Endothelial cell of umbilical vein (primary cell): ENCODE measurements at regions not wholly inside any gene's neighbourhood (a gene's known extent, or its start where the extent isn't known, plus 50 kb on each side); places are given as distances from the start of the nearest gene placed in this dataset.

Source experiments
- BruUV-seq: library from RNA; stranded (reverse); fragments of 400-500 nt; replicated peaks from 2 replicates; lab custom pipeline; 2021; lab: Mats Ljungman, UMichigan
- CTCF ChIA-PET: fragments of 300-600, 350-600 bp; sonication (Branson Sonifier 250); formaldehyde crosslinking; loops from one replicate; lab custom pipeline; 2021; ENCODE audit warnings: antibody characterized with exemption, inconsistent platforms; lab: Charles Lee
- POLR2A ChIA-PET: fragments of 300-600, 350-600 bp; sonication (Branson Sonifier 250); formaldehyde crosslinking; loops from one replicate; lab custom pipeline; 2021; ENCODE audit warnings: antibody characterized with exemption, inconsistent platforms; lab: Charles Lee
- DNase-seq: peaks from one replicate; pipeline ENCODE4 v3.0.0-alpha.2; 2011; ENCODE audit warnings: low read depth, low spot score
- FAIRE-seq: peaks from 2 replicates; lab custom pipeline; 2011; peaks lifted over from hg19 to GRCh38; lab: Jason Lieb, UNC
- H2AFZ ChIP-seq: 2 replicates; pipeline ENCODE4 v1.6.0; 2012; ENCODE audit warnings: low read depth, low read length, control low read depth, inconsistent platforms
- H3K27ac ChIP-seq: 2 replicates; pipeline ENCODE4 v1.5.1; 2011; ENCODE audit warnings: low read depth, mild to moderate bottlenecking, control low read depth, low read length, moderate library complexity; ENCODE audit not compliant: insufficient read depth
- H3K27me3 ChIP-seq, 2 experiments: 2 replicates each; pipeline versions ENCODE4 v1.6.0 to v1.6.1; 2011; ENCODE audit warnings: low read length in 2 of 2, mixed read lengths in 1 of 2; ENCODE audit not compliant: control insufficient read depth in 2 of 2, insufficient read depth in 2 of 2
- H3K36me3 ChIP-seq, 2 experiments: 2 replicates in 1 of 2; 3 replicates in 1 of 2; pipeline ENCODE4 v1.5.1; 2011; ENCODE audit warnings: low read length in 2 of 2, mild to moderate bottlenecking in 1 of 2, moderate library complexity in 1 of 2; ENCODE audit not compliant: control insufficient read depth in 2 of 2, insufficient read depth in 2 of 2; ENCODE audit errors: extremely low read depth in 1 of 2
- H3K4me1 ChIP-seq: 3 replicates; pipeline ENCODE4 v1.5.1; 2011; ENCODE audit warnings: mild to moderate bottlenecking, low read length; ENCODE audit not compliant: control insufficient read depth, insufficient read depth; ENCODE audit errors: extremely low read depth
- H3K4me2 ChIP-seq: 2 replicates; pipeline ENCODE4 v1.6.1; 2011; ENCODE audit warnings: low read length, control low read depth, mixed read lengths; ENCODE audit not compliant: insufficient read depth
- H3K4me3 ChIP-seq, 3 experiments: fragments of 200-600 bp in 1 of 3; sonication (generic), shearing (Covaris generic) in 1 of 3; replicated peaks in 1 of 3; 2 replicates each; pipeline ENCODE4 v1.5.1; 2011 to 2016; ENCODE audit warnings: control low read depth in 3 of 3, low read length in 3 of 3, mild to moderate bottlenecking in 2 of 3, inconsistent platforms in 1 of 3, low read depth in 1 of 3, moderate library complexity in 1 of 3; ENCODE audit not compliant: insufficient read depth in 1 of 3
- H3K79me2 ChIP-seq: 2 replicates; pipeline ENCODE4 v1.6.0; 2012; ENCODE audit warnings: low read length, inconsistent platforms; ENCODE audit not compliant: control insufficient read depth, insufficient read depth
- H3K9ac ChIP-seq: replicated peaks from 2 replicates; pipeline ENCODE3; 2011; ENCODE audit warnings: low read length, control low read depth; ENCODE audit not compliant: insufficient read depth; ENCODE audit errors: extremely low read depth
- H3K9me1 ChIP-seq: replicated peaks from 3 replicates; pipeline ENCODE4 v1.6.0; 2011; ENCODE audit warnings: mild to moderate bottlenecking, low read length; ENCODE audit not compliant: control insufficient read depth, insufficient read depth; ENCODE audit errors: extremely low read depth
- H3K9me3 ChIP-seq: replicated peaks from 2 replicates; pipeline ENCODE4 v1.5.1; 2012; ENCODE audit warnings: low read length, inconsistent platforms; ENCODE audit not compliant: control insufficient read depth, insufficient read depth
- H4K20me1 ChIP-seq: replicated peaks from 2 replicates; pipeline ENCODE3; 2011; ENCODE audit warnings: mild to moderate bottlenecking, low read length; ENCODE audit not compliant: control insufficient read depth, insufficient read depth; ENCODE audit errors: extremely low read depth
- CTCF ChIP-seq, 2 donors: IDR thresholded peaks; 1 replicate in 1 of 2; 2 replicates in 1 of 2; pipeline ENCODE4 v1.5.1; 2011; ENCODE audit warnings: low read length in 2 of 2, mild to moderate bottlenecking in 2 of 2, moderate library complexity in 2 of 2, control low read depth in 1 of 2, inconsistent platforms in 1 of 2, low read depth in 1 of 2; ENCODE audit not compliant: insufficient read depth in 1 of 2; ENCODE audit errors: extremely low read depth in 1 of 2
- EZH2 ChIP-seq: IDR thresholded peaks from 2 replicates; pipeline ENCODE4 v1.6.1; 2012; ENCODE audit warnings: borderline replicate concordance, low read depth, mild to moderate bottlenecking, moderate library complexity, low read length, inconsistent platforms; ENCODE audit not compliant: severe bottlenecking
- FOS ChIP-seq: IDR thresholded peaks from 2 replicates; pipeline ENCODE4 v1.6.1; 2011; ENCODE audit warnings: mild to moderate bottlenecking, low read length, moderate library complexity, borderline replicate concordance; ENCODE audit not compliant: insufficient read depth
- GATA2 ChIP-seq: IDR thresholded peaks from 2 replicates; pipeline ENCODE4 v1.7.0; 2011; ENCODE audit warnings: low read depth, mild to moderate bottlenecking, moderate library complexity, mixed read lengths, low read length; ENCODE audit not compliant: insufficient read length, insufficient read depth
- JUN ChIP-seq: IDR thresholded peaks from 2 replicates; pipeline ENCODE4 v1.6.1; 2011; ENCODE audit warnings: borderline replicate concordance, low read depth; ENCODE audit not compliant: insufficient read length, insufficient read depth
- MYC ChIP-seq: IDR thresholded peaks from one replicate; pipeline ENCODE4 v1.6.1; 2011; ENCODE audit warnings: mild to moderate bottlenecking, low read depth, low read length
- POLR2A ChIP-seq: IDR thresholded peaks from 2 replicates; pipeline ENCODE4 v1.6.1; 2012; ENCODE audit warnings: low read depth, mild to moderate bottlenecking, control low read depth, low read length
- POLR2AphosphoS5 ChIP-seq: IDR thresholded peaks from 2 replicates; pipeline ENCODE4 v1.6.1; 2012; ENCODE audit warnings: low read depth, mild to moderate bottlenecking, control low read depth, low read length, moderate library complexity; ENCODE audit not compliant: insufficient read depth
- dilution Hi-C: fragments of 300-500 bp; cut with MboI; formaldehyde crosslinking; loops from one replicate; pipeline ENCODE4 v1.15.0; 2019; ENCODE audit warnings: low sequenced_read_pairs; ENCODE audit not compliant: extremely low pct_ligation_motif_present
- intact Hi-C: fragments of 100-400 bp; cut with micrococcal nuclease; formaldehyde crosslinking; loops from one replicate; pipeline ENCODE4 v1.10.0; 2022
- TF ChIP-seq, protein P1 (sequence below): IDR thresholded peaks from 2 replicates; pipeline ENCODE4 v1.6.1; 2011; ENCODE audit not compliant: insufficient read depth, insufficient read length

- dilution Hi-C loops (no loop called here), intact Hi-C loops (no loop called here)
- Histone ChIP-seq H3K4me2 (no peak overlapping the region), H3K36me3 (no peaks in the 10 kb centered on the region), H3K4me3 (no peak overlapping the region), H4K20me1 (no peaks in the 10 kb centered on the region), H3K79me2 (no peaks in the 10 kb centered on the region), H3K9me3 (no peaks in the 10 kb centered on the region), H2AFZ (no peak overlapping the region), H3K9me1 (no peaks in the 10 kb centered on the region), H3K27me3 (no peaks in the 10 kb centered on the region), H3K9ac (no peak overlapping the region), H3K27ac (no peak overlapping the region), H3K4me1 (no peaks in the 10 kb centered on the region)
- FAIRE-seq, result no peak
- TF ChIP-seq EZH2 (no peak), GATA2 (no peak), CTCF (IDR thresholded peaks at IDR 0.05; ENCODE audit: extremely low read depth in 1 of 2, insufficient read depth in 1 of 2, low read depth in 1 of 2, low read length in 2 of 2) (no peak), POLR2A (no peak), MYC (no peak), POLR2AphosphoS5 (no peak), FOS (no peak), JUN (no peak)
- TF ChIP-seq, protein P1, sequence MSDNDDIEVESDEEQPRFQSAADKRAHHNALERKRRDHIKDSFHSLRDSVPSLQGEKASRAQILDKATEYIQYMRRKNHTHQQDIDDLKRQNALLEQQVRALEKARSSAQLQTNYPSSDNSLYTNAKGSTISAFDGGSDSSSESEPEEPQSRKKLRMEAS, result no peak
- ChIA-PET POLR2A (no interaction called here), CTCF (interaction anchor here (0.8 to 1.1 kb wide), 2 partner anchors 8 to 146 kb away, joined by 3 to 4 read pairs; no protein-coding TSS in a partner anchor)
- no peak for DNase-seq
- no TSS peak for BruUV-seq
These were observed 233.8 kb downstream of the GADD45G start for GRCh38 chr9:89838621-89839020.
